ENCODE measurements at regions not wholly inside any gene's neighbourhood (a gene's known extent, or its start where the extent isn't known, plus 50 kb on each side); places are given as distances from the start of the nearest gene placed in this dataset.
"Not testable (repeated sequence)": the region's sequence is repeated elsewhere in the genome, so short reads cannot be mapped to it uniquely, and the experiment has no call there.

DNA sequence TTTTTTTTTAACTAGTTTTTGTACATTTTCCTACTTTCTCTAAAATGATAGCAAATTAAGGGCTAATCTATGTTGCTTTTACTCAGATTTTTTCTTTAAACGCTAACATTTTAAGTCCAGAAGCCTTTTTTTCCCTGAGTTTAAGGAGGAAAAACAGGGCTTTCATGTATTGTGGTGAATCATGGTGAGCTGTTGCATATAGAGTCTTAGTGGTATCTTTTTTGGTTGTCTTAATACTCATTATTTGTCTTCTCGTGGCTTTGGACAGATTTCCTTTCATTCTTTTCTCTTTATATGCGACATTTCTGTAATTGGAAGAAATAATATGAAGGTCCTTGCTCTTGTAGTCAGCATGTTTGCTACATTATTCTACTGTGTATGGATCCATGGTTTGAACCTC is 1015.6 kb downstream of the PLA2G4A start:
- no peak for ATAC-seq

DNA sequence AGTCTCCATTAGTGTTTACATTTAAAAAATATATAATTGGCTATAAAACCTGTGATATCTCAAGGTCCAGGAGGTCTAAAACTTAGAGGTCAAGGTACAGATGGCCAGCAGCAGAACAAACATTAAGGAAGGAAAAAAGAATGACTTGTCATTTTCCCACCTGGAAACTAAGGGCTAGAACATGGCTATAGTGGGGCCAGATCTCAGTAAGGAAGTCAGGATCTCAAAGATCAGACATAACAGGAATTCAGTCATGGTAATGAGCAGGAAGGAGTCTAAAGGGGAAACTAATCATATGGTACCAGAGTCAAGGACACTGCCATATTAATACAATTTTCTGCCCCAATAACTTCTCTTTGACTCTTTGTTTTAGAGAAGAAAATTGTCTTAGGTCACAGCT is 1018.8 kb downstream of the PLA2G4A start:
- no peak for ATAC-seq

DNA sequence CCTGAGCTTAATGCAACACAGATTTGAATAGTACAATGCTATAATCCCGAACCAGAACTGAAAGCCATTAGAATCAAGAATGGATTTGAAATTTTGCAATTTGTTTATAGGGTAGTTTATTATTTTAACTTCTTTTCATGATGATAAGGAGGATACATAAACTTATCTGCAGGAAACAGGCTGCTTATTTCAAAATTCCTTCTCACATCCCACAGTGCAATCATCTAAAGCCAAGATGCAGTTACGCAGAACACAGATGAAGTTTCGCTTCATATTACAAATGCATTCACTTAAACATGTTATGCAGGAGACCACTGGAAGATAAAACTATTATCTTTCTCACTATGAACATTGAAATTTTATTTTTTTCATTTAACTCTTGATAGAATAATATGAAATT is 1019.6 kb downstream of the PLA2G4A start:
- ATAC-seq = no peak

DNA sequence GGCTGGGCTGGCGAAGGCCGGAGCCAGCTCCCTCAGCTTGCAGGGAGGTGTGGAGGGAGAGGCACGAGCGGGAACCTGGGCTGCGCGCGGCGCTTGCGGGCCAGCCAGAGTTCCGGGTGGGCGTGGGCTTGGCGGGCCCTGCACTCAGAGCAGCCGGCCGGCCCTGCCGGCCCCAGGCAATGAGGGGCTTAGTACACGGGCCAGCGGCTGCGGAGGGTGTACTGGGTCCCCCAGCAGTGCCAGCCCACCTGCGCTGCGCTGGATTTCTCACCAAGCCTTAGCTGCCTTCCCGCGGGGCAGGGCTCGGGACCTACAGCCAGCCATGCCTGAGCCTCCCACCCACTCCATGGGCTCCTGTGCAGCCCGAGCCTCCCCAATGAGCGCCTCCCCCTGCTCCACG is 1021.4 kb downstream of the PLA2G4A start:
- not testable (repeated sequence) for ATAC-seq

DNA sequence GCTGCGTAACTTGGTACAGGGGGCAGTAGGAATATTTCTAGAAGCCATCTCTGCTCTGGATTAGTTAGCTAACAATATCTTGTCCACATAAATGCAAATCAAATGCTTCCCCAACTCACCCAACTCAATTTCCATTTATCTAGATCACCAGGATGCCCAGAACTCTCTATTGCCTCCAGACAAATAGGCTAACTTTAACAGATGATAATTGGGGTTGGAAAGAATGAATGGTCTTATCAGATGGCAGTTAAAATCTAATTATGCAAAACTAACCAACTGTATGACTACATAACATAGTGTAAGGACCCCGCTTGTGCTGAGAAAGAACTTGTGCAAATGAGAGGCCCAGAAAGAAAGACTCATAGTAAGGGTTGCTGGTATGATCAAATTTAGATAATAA is 1024.8 kb downstream of the PLA2G4A start:
- no peak for ATAC-seq

DNA sequence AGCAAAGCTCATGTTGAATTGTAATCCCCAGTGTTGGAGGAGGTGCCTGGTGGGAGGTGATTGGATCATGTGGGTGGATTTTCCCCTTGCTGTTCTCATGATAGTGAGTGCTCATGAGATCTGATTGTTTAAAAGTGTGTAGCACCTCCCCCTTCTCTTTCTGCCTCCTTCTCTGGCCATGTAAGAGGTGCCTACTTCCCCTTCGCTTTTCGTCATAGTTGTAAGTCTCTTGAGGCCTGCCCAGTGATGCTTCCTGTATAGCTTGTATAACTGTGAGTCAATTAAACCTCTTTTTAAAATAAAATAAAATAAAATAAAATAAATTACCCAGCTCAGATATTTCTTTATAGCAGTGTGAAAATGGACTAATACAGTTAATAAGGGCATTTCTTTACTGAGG is 1025.7 kb downstream of the PLA2G4A start:
- no peak for ATAC-seq

DNA sequence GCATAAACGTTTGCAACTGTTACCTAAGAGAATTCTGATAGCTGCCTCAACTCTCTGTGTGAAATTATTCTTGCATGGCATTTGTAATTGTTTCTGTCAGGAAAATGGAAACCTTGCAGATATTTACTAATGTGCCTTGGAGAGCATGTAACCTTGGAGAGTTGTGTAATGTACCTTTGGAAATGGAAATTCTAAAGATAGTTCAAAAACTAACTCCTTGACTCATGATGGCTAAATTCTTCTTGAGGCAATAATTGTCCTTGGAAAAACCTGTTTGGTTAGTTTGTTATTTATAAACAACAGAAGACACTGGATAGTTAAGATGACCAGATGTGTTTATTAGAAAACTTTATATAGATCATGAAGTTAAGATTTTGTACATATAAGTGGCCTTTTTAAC is 1033.8 kb downstream of the PLA2G4A start:
- no peak for ATAC-seq

DNA sequence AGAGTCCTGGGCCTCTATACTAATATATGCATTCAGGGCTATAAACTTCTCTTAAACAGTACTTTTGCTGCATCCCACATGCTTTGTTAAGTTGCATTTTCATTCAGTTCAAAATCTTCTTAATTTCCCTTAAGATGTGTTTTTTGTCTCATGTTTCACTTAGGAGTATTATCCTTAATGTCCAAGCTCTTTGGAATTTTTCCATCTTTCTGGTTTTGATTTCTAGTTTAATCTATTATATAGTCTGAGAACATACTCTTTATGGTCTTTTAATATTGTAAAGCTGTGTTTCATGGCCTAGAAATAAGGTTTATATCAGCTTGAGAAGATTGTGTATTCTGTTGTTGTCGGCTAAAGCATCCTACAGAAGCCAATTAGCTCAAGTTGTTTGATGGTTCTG is 1041.8 kb downstream of the PLA2G4A start:
- no peak for ATAC-seq

DNA sequence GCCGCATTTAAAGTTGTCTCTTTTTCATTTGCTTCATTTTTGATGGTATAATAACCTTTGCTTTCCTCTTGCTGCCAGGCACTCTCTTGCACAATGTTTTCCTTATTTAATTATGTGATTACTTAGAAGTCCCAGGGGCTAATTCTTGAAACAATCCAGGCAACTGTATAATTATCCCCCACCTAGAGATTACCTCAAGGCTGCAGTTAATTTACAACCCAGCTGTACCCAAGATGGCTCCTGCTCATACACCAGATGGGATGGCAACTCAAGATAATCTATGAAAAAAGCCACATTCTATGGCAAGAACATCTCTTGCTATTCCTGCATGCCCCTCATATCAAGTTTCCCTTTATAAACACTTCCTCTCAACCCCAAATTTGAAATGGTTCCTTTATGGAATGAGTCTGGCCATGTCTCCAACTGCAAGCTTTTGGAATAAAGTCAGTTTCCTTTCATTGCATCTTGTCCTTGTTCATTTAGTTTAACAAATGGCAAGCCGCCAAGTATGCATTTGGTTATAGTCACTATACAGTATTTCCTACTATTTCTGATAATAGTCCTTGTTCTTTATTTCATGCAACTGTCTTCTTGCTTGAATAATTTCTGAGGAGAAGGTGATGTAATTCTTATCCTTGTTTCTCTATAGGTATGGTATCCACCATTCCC is 1042.6 kb downstream of the PLA2G4A start:
- no peak for ATAC-seq

DNA sequence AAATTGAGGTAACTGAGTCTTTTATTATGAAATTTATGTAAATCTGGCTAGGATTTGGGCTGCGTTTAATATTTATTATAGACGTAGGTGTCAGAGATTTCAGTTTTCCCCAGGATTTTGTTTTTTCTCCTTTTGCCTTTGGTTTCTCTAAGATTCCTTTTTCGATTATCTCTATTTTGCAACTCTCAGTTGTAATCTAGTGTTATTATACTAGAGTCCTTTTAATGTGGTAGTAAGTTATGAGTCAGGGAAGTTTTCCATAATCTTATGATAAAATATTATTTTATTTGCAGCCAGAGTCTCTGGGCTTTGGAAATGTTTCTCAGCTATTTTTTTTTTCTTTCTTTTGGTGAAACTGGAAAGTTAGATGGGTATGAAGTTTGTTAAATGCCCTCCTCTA is 1043.8 kb downstream of the PLA2G4A start:
- no peak for ATAC-seq

DNA sequence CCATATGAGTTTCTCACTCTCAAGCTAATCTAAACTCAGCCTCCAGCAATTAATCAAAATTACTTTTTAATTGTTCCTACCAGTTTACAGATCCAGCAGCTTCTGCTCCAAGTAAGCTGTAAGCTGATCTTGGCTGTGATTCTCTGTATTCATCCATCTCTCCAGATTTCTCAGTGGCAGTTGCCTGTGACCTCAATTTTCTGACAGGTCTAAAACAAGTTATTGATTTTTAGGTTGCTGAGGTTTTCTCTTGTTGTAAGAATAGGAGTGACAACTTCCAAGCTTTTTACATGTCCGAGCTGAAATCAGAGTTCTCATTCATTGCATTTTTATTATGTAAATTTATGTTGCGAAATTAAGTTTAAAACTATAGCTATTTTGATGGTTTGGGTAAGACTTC is 1044.4 kb downstream of the PLA2G4A start:
- ATAC-seq = no peak

DNA sequence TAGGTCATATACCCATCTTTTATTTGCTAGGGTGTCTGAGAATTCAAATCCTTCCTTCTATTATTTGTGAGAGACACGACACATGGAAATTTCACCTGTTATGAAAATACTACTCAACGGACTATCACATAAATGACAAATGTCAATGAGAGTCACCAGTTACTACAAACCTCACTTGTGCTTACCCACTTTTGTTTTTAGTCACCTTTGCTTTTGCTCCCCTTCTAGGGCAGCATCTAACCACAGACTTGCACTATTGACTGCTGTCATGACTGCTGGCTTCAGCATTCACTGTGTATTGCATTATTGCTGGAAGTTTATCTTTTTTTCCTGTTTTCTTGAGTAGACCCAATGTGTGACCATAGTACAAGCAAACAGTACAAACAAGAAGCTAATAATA is 1048.0 kb downstream of the PLA2G4A start:
- no peak for ATAC-seq

DNA sequence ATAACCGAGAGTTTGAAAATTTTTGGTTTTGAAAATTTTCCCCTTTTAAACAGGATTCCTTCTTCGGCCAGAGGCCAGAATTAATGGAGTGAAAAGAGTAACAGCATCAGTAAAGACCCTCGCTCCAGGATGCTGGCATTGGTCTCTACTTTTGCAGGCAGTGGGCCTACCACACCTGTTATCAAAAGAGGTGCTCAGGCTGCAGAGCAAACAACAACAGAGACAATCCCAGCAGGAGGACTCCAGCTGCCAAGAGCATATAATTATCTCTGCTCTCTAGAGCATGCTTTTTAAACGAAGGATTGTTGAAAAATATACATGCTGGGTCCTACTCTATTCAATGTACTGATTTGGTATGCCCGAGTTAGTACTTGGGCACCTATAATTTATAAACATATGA is 1048.5 kb downstream of the PLA2G4A start:
- ATAC-seq = no peak

DNA sequence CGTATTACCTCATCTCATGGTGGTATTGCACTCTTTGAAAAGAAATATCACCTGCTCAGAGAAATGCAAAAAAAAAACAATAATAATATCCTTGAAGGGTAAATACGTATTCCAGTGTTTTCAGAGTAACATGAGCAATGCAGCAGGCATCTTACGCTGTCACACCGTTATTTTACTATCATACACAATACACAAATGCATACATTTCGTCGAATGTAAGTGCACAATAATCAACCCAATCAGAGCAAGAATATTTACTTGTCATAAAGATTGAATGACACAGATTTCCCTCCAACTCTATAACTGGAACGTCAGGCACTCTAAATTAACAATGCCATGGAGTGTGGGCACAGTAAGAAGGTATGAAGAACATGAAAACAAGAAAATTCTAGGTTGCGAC is 1050.1 kb downstream of the PLA2G4A start:
- ATAC-seq = no peak

DNA sequence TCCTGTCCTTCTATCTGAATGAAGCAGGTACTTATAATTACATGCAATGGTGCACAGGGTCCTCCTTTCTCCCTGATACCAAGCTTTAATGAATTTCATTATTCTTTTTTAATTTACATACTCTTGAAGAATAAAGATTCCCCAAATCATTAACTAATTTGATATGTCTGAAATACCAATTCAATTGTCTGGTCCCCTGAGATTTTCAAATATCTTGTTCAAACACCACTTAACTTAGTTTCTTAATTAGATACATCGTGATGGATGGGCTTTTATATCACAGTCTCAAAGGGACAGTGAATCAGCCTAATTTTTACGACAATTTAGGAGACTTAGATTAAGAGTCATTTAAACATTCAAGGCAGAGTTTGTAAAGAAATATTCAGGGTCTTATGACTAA is 1054.6 kb downstream of the PLA2G4A start:
- no peak for ATAC-seq

DNA sequence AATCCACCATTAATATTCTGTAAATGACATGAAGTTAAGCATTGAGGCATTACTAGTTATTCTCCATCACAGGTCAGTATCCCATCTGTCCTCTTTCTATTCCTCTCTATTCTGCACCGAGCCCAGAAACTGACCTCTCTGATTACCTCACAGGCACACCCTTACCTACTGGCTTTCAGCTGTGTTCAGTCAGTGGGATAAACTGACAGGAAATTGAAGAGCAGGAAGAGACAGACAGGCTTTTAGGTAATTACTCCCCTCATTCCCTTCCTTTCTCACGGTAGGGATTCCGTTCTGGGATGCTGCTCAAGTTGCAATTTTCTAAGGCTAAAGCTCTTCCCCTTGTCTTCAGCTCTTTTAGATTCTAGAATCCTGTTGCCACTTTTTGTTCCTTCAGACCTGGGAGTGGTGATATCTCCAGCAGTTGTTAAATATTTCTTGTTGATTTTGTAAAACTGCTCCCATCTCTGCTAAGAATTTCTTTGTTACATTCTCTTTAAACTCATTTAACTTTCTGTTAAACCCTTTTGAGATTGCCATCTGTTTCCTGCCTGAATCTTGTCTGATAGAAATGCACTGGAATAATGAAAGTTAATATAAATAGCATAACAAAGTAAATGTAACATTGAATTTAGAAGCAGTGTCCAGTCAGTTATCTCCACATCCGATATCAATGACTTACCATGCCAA is 1063.4 kb downstream of the PLA2G4A start:
- no peak for ATAC-seq

DNA sequence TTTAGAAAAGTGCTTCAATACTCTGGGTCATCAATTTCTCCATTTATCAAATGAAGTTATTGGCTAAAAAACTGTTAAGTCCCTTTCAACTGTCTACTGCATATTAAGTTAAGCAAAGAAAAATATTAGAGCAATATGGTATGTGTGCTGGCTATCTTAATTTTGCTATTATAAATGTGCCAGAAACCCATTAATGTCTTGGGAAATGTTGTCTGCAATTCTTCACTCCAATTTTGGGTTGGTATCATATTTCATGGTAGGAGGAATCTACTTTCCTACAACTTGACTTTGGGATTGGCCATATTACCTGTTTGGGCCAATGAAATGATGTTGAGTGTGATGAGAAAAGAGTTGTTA is 1063.9 kb downstream of the PLA2G4A start:
- no peak for ATAC-seq

DNA sequence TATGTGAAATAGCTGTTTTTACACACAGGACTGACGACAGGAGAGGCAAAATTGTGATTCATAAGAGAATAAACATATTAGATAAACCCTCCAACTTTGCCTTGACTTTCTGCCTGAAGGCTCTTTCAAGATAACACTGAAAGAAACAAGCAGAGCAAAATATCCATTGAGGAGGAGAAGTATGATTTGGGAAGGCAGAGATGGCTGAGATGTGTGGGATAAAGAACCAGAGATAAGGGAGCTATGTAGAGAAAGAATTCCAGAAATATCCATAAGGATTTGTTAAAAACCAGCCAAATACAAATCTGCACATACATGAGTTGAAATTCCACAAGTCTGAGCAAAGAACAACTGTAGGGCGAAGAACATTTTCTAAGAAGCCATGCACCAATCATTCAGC is 1064.7 kb downstream of the PLA2G4A start:
- no peak for ATAC-seq

DNA sequence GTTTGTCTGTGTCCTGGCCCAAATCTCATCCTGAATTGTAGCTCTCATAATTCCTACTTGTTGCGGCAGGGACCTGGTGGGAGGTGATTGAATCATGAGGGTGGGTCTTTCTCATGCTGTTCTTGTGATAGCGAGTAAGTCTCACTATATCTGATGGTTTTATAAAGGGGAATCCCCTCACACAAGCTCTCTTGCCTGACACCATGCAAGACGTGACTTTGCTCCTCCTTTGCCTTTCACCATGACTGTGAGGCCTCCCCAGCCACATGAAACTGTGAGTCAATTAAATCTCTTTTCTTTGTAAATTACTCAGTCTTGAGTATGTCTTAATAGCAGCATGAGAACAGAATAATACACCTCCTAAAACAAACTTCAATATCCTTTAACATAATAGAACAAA is 1065.6 kb downstream of the PLA2G4A start:
- ATAC-seq = no peak

DNA sequence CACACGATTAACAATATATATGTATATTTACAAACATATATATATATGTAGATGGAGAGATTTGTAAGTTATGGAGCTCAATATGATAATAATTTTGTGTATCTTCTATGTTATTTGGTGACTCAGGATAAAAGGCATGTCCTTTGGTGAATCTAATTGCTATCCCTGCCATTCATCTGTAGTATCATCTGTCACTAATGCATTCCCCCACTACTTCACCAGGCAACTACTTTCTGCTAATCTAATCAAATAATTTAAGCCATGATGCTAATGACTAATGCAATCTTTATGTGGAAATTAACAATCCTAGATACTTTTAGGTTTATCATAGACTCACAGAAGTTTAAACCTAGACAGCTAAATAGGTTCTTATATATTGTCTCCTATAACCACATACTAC is 1074.5 kb downstream of the PLA2G4A start:
- no peak for ATAC-seq

DNA sequence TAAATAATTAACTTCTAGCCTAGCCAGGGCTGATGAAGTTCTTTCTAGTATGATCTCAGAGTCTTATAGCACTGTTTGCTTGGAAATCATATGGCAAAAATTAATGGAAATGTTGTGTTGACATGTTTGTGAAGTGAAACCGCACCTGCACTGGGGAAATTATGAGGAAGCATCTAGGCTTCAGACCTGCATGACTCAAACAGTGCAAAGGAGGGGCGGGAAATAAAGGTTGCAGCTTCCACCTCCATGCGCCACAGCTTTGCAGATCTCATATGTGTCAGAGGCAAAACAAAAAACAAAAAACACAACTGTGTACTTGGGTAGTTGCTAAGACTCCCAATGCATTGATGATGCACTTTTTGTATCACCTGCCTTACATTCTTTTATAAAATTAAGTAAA is 1080.6 kb downstream of the PLA2G4A start:
- ATAC-seq = no peak

DNA sequence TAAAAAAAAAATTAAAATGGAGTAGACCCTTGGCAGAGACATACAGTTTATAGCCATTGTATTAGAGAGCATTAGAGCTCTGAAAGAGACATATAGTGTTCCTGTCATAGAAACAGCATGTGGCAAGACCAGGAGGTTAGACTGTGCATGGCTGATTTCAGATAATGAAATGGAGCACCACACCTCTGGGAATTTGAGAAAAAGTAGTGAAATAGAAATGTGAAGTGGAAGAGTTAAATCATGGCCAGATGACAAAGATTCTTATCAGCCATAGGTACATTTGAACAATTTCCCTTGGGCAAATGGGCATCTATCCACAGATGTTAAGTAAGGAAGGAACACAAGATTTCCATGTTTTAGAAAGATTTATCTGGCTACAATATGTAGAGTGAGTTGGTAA is 1083.1 kb downstream of the PLA2G4A start:
- ATAC-seq = no peak

DNA sequence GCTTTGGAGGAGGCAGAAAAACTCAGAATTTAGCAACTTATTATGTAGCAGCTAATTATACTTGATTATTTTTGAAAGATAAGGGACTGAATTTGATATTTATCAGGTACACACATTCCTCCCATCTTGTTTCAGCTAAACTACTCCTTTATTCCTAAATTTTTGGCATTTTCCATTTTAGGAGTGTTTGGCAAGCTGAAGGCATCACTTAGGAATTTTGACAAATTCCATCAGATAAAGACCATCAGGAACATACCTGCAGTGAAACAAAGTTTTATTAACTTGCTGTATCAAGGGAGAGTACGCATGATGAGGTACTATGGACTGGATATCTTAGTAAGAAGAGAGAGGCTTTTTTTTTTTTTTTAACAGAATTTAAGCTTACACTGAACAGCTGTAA is 1092.2 kb downstream of the PLA2G4A start:
- ATAC-seq = no peak

DNA sequence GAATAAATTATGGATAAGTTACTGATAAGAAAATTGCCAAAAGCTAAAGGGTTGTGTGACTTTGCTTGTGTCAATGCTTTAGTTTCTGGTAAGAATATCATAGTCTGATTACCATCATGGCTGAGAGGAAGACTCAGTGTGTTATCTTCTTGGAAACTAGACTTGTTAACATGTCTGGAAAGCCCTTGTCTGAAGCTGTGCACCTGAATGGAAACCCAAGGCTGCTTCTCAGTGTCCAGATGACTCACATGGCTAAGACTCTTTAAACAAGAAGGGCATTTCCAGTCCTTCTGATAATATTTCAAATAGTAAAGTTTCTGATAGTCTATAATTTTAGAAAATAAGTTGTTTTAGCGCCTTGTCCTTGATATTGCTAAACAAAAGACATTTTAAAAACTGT is 1092.7 kb downstream of the PLA2G4A start:
- no peak for ATAC-seq

DNA sequence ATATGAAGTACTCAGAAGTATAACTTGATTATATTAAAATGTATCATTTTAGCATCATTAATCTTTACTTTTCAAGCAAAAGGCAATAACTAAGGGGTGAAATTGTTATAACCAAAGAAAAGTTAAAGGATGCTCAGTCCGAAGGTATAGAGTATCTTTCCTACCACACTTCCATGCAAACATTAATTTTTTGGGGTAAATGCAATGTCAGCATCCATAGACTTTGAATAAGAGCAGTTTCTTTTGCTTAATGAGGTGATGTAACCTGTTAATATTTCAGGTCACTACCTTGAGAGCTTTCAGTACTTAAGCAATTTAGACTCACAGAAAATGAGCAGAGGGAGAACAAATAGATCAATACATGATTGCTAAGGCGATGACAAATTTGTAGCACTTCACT is 1093.5 kb downstream of the PLA2G4A start:
- ATAC-seq = no peak
